ENCODE measurements at regions not wholly inside any gene's neighbourhood (a gene's known extent, or its start where the extent isn't known, plus 50 kb on each side); places are given as distances from the start of the nearest gene placed in this dataset.

DNA sequence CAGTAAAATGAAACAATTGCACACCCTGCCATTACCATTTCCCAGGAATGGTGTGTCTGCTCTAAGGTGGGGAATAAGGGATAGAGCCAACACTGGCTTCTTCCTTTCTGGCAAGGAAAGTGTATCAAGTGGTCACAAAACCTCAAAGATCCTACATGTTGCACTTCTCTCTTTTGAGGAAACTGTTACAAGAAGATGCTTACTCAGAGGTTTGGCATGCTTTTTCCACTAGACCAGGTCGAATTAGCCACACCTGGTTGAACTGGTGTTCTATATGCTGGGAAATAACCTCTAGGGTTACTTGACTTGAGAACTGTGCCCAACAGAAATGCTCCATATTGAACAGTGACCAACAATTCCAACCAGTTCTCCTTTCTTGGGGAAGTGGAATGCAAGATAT is 102.9 kb downstream of the LRRN1 start:
- no peak for TF ChIP-seq EZH2 (IDR thresholded peaks at IDR 0.05; ENCODE audit: insufficient read depth, poor library complexity, severe bottlenecking)
- no peak for TF ChIP-seq EZH2phosphoT487 (IDR thresholded peaks at IDR 0.05; ENCODE audit: insufficient read depth, low read depth)
- H3K4me3 ChIP-seq = no peak overlapping the region
- in situ Hi-C loops (cut with MboI) = no loop called here
- H3K79me2 ChIP-seq (ENCODE audit: insufficient read depth) = no peaks in the 10 kb centered on the region
- no peaks in the 10 kb centered on the region for H3K27me3 ChIP-seq (replicated peaks; ENCODE audit: insufficient read depth)
- DNase-seq = no peak
- H3F3A ChIP-seq (ENCODE audit: insufficient read depth) = no peaks in the 10 kb centered on the region
- no peak overlapping the region for H3K27ac ChIP-seq
- no peaks in the 10 kb centered on the region for H4K20me1 ChIP-seq (ENCODE audit: insufficient read depth)
- no peak overlapping the region for H2AFZ ChIP-seq
- H3K4me2 ChIP-seq (ENCODE audit: unreplicated experiment) = no peak overlapping the region
- no peak overlapping the region for H3K9ac ChIP-seq
- H3K9me2 ChIP-seq (ENCODE audit: insufficient read depth) = no peaks in the 10 kb centered on the region
- WGBS, 2 experiments (ENCODE audit: low coverage in 1 of 2, low lambda C conversion rate in 2 of 2, missing lambda C conversion rate in 2 of 2) = 5 to 6% methylated on average over 1 of the region's 1 CpG
- no peaks in the 10 kb centered on the region for H3K9me3 ChIP-seq (ENCODE audit: low read depth)
- H3K36me3 ChIP-seq (ENCODE audit: low read depth) = no peaks in the 10 kb centered on the region
- no peaks in the 10 kb centered on the region for H3K4me1 ChIP-seq (ENCODE audit: insufficient read depth)

DNA sequence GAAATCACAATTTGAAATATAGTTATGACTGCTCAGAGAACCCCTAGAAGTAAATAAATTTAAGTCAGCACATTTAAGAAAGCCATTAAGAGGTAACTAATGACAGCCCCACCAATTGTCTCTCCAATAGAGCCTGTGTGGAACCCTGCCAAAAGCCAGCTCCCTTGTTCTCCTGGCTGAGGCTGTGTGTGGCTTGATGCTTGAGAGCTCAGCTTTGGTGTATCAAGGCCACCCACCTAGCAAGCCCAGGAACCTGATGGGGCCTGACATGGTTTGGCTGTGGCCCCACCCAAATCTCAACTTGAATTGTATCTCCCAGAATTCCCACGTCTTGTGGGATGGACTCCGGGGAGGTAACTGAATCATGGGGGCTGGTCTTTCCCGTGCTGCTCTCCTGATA is 106.9 kb downstream of the LRRN1 start:
- Histone ChIP-seq H3K27ac (no peak overlapping the region), H3K4me3 (no peak overlapping the region), H3K27me3 (replicated peaks; ENCODE audit: insufficient read depth) (no peaks in the 10 kb centered on the region), H3K4me2 (ENCODE audit: unreplicated experiment) (no peak overlapping the region), H4K20me1 (ENCODE audit: insufficient read depth) (no peaks in the 10 kb centered on the region), H3K4me1 (ENCODE audit: insufficient read depth) (no peaks in the 10 kb centered on the region), H3K79me2 (ENCODE audit: insufficient read depth) (no peaks in the 10 kb centered on the region), H3K36me3 (ENCODE audit: low read depth) (no peaks in the 10 kb centered on the region), H3K9ac (no peak overlapping the region), H3F3A (ENCODE audit: insufficient read depth) (no peaks in the 10 kb centered on the region), H2AFZ (no peak overlapping the region), H3K9me3 (ENCODE audit: low read depth) (no peaks in the 10 kb centered on the region), H3K9me2 (ENCODE audit: insufficient read depth) (no peaks in the 10 kb centered on the region)
- WGBS, 2 experiments (ENCODE audit: low coverage in 1 of 2, low lambda C conversion rate in 2 of 2, missing lambda C conversion rate in 2 of 2) = 34 to 36% methylated on average over 3 of the region's 3 CpGs
- no peak for DNase-seq
- in situ Hi-C loops (cut with MboI) = no loop called here
- TF ChIP-seq EZH2phosphoT487 (IDR thresholded peaks at IDR 0.05; ENCODE audit: insufficient read depth, low read depth) = no peak
- TF ChIP-seq EZH2 (IDR thresholded peaks at IDR 0.05; ENCODE audit: insufficient read depth, poor library complexity, severe bottlenecking) = no peak

DNA sequence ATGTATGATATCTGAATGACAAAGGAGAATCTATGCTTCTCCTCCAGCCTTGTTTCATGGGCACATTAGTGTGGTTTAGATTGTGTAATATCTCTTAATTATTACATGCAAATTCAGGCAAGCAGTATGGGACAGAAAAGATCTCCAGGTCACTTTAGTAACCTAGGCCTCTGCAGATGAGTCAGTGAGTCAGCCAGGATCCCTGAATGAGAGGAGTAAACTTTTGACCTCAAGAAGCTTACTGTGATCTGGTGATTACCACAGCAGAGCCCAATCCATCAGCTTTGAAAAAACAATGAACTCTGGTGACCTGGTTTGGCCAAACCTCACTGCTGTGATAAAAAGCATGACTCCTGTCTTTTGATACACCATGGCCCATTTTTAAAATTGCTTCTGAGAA is 107.8 kb downstream of the LRRN1 start:
- Histone ChIP-seq H3K36me3 (ENCODE audit: low read depth) (no peaks in the 10 kb centered on the region), H3K79me2 (ENCODE audit: insufficient read depth) (no peaks in the 10 kb centered on the region), H3K4me3 (no peak overlapping the region), H3K9me2 (ENCODE audit: insufficient read depth) (no peaks in the 10 kb centered on the region), H3F3A (ENCODE audit: insufficient read depth) (no peaks in the 10 kb centered on the region), H3K9ac (no peak overlapping the region), H3K9me3 (ENCODE audit: low read depth) (no peaks in the 10 kb centered on the region), H3K27ac (no peak overlapping the region), H4K20me1 (ENCODE audit: insufficient read depth) (no peaks in the 10 kb centered on the region), H3K4me2 (ENCODE audit: unreplicated experiment) (no peak overlapping the region), H3K27me3 (replicated peaks; ENCODE audit: insufficient read depth) (no peaks in the 10 kb centered on the region), H3K4me1 (ENCODE audit: insufficient read depth) (no peaks in the 10 kb centered on the region), H2AFZ (no peak overlapping the region)
- TF ChIP-seq EZH2 (IDR thresholded peaks at IDR 0.05; ENCODE audit: insufficient read depth, poor library complexity, severe bottlenecking) = no peak
- TF ChIP-seq EZH2phosphoT487 (IDR thresholded peaks at IDR 0.05; ENCODE audit: insufficient read depth, low read depth) = no peak
- in situ Hi-C loops (cut with MboI) = no loop called here
- DNase-seq = no peak

DNA sequence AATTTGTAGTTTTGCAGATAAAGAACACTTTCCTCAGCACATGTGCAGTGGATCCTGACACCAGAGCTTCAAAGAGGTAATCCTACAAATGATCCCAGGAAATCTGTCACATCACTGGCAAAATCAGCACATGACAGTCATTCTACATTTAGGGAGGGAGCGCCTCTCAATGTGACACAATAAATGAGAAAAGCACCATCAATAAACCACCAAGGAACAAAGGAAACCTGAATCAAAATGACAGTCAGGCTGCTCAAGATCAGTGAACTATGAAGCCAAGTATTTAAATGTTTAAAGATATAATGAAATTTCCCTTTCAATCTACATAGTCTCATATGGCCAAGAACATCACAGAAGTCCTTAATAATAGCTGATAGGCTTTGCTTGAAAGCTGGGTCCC is 119.5 kb downstream of the LRRN1 start:
- H2AFZ ChIP-seq = no peak overlapping the region
- no peak overlapping the region for H3K4me2 ChIP-seq (ENCODE audit: unreplicated experiment)
- no peaks in the 10 kb centered on the region for H3K36me3 ChIP-seq (ENCODE audit: low read depth)
- in situ Hi-C loops (cut with MboI) = no loop called here
- no peak for DNase-seq
- H3K9me2 ChIP-seq (ENCODE audit: insufficient read depth) = no peaks in the 10 kb centered on the region
- no peaks in the 10 kb centered on the region for H3K27me3 ChIP-seq (replicated peaks; ENCODE audit: insufficient read depth)
- no peak for TF ChIP-seq EZH2phosphoT487 (IDR thresholded peaks at IDR 0.05; ENCODE audit: insufficient read depth, low read depth)
- no peak for TF ChIP-seq EZH2 (IDR thresholded peaks at IDR 0.05; ENCODE audit: insufficient read depth, poor library complexity, severe bottlenecking)
- no peak overlapping the region for H3K4me3 ChIP-seq
- H3K27ac ChIP-seq = no peak overlapping the region
- H3K79me2 ChIP-seq (ENCODE audit: insufficient read depth) = no peaks in the 10 kb centered on the region
- no peak overlapping the region for H3K9ac ChIP-seq
- no peaks in the 10 kb centered on the region for H3K4me1 ChIP-seq (ENCODE audit: insufficient read depth)
- no peaks in the 10 kb centered on the region for H3K9me3 ChIP-seq (ENCODE audit: low read depth)
- H3F3A ChIP-seq (ENCODE audit: insufficient read depth) = no peaks in the 10 kb centered on the region
- no peaks in the 10 kb centered on the region for H4K20me1 ChIP-seq (ENCODE audit: insufficient read depth)
- 10 to 13% methylated on average over 1 of the region's 1 CpG for WGBS, 2 experiments (ENCODE audit: low coverage in 1 of 2, low lambda C conversion rate in 2 of 2, missing lambda C conversion rate in 2 of 2)

DNA sequence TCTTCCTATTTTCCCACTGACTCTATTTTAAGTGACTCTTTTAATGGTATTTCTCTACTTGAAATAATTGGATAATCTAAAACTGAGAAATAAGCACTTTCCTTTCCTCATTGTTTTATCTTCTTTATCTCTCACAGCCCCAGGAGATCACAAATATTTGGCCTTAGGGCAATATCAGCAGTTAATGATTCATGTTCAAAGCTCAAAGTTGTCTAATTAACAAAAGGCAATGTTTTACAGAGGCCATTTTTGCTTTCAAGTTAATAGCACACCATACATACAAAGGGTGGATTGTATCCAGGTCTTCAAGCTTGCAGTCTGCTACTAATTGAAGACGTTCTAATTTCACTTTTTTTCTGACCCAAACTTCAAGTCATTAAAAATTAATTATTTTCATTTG is 120.1 kb downstream of the LRRN1 start:
- no peak overlapping the region for H2AFZ ChIP-seq
- in situ Hi-C loops (cut with MboI) = no loop called here

More for the DNA sequence above, 120.1 kb downstream of the LRRN1 start:
- no peak overlapping the region for H3K9ac ChIP-seq
- H3K27me3 ChIP-seq (replicated peaks; ENCODE audit: insufficient read depth) = no peaks in the 10 kb centered on the region
- H3F3A ChIP-seq (ENCODE audit: insufficient read depth) = no peaks in the 10 kb centered on the region
- no peaks in the 10 kb centered on the region for H3K9me3 ChIP-seq (ENCODE audit: low read depth)
- no peak overlapping the region for H3K4me2 ChIP-seq (ENCODE audit: unreplicated experiment)
- no peaks in the 10 kb centered on the region for H3K9me2 ChIP-seq (ENCODE audit: insufficient read depth)
- H3K27ac ChIP-seq = no peak overlapping the region
- H3K79me2 ChIP-seq (ENCODE audit: insufficient read depth) = no peaks in the 10 kb centered on the region
- TF ChIP-seq EZH2phosphoT487 (IDR thresholded peaks at IDR 0.05; ENCODE audit: insufficient read depth, low read depth) (no peak), EZH2 (IDR thresholded peaks at IDR 0.05; ENCODE audit: insufficient read depth, poor library complexity, severe bottlenecking) (no peak)
- H3K36me3 ChIP-seq (ENCODE audit: low read depth) = no peaks in the 10 kb centered on the region
- H3K4me1 ChIP-seq (ENCODE audit: insufficient read depth) = no peaks in the 10 kb centered on the region
- WGBS, 2 experiments (ENCODE audit: low coverage in 1 of 2, low lambda C conversion rate in 2 of 2, missing lambda C conversion rate in 2 of 2) = 0% methylated on average over 1 of the region's 1 CpG
- H3K4me3 ChIP-seq = no peak overlapping the region
- no peaks in the 10 kb centered on the region for H4K20me1 ChIP-seq (ENCODE audit: insufficient read depth)
- DNase-seq = no peak

Measured in GM23248 (cell line).